Fibroblast of upper back skin (primary cell): ENCODE measurements at regions not wholly inside any gene's neighbourhood (a gene's known extent, or its start where the extent isn't known, plus 50 kb on each side); places are given as distances from the start of the nearest gene placed in this dataset.
A peak's percentile ranks its signal among the peaks of the same experiment; 100 is the strongest.
"Not testable (repeated sequence)": the region's sequence is repeated elsewhere in the genome, so short reads cannot be mapped to it uniquely, and the experiment has no call there.

Experiments used
- DNase-seq: peaks from one replicate; pipeline ENCODE4 v3.0.0-alpha.2; 2013

GRCh38 chr15:77861997-77862635, 215.4 kb downstream of the TBC1D2B start:
- not testable (repeated sequence) for DNase-seq

GRCh38 chr15:77860071-77860691, 217.3 kb downstream of the TBC1D2B start:
- DNase-seq = no peak

GRCh38 chr15:77859491-77860060, 217.9 kb downstream of the TBC1D2B start:
- no peak for DNase-seq

GRCh38 chr15:77858792-77859490, 218.6 kb downstream of the TBC1D2B start:
- no peak for DNase-seq

GRCh38 chr15:77857419-77857818, 220.1 kb downstream of the TBC1D2B start:
- DNase-seq = no peak

- no peak for DNase-seq
Measured at GRCh38 chr15:77856705-77857346, 220.7 kb downstream of the TBC1D2B start.

- DNase-seq = no peak
Measured at GRCh38 chr15:77855871-77856270, 221.6 kb downstream of the TBC1D2B start.

GRCh38 chr15:77854980-77855379, 222.3 kb upstream of the LINGO1 start:
- no peak for DNase-seq

GRCh38 chr15:77853910-77854309, 221.2 kb upstream of the LINGO1 start:
- DNase-seq = no peak

- DNase-seq = no peak
Measured at GRCh38 chr15:77853008-77853328, 220.3 kb upstream of the LINGO1 start.

- DNase-seq = no peak
Measured at GRCh38 chr15:77852241-77853007, 219.7 kb upstream of the LINGO1 start.

GRCh38 chr15:77851691-77852090, 219.0 kb upstream of the LINGO1 start:
- DNase-seq = no peak

GRCh38 chr15:77851086-77851485, 218.4 kb upstream of the LINGO1 start:
- no peak for DNase-seq

GRCh38 chr15:77846986-77847385, 214.3 kb upstream of the LINGO1 start:
- no peak for DNase-seq

GRCh38 chr15:77846360-77846759, 213.6 kb upstream of the LINGO1 start:
- DNase-seq = no peak

GRCh38 chr15:77844798-77845446, 212.2 kb upstream of the LINGO1 start:
- no peak for DNase-seq

- DNase-seq = no peak
Measured at GRCh38 chr15:77843546-77843945, 210.8 kb upstream of the LINGO1 start.

- peak; percentile 87 for DNase-seq
Measured at GRCh38 chr15:77840991-77841775, 208.5 kb upstream of the LINGO1 start.

- DNase-seq = no peak
Measured at GRCh38 chr15:77839970-77840905, 207.5 kb upstream of the LINGO1 start.

GRCh38 chr15:77839456-77839855, 206.7 kb upstream of the LINGO1 start:
- no peak for DNase-seq
